GM20431 (cell line): ENCODE measurements at regions not wholly inside any gene's neighbourhood (a gene's known extent, or its start where the extent isn't known, plus 50 kb on each side); places are given as distances from the start of the nearest gene placed in this dataset.

Experiments used
- in situ Hi-C: fragments of 300-500 bp; cut with MseI, MboI; formaldehyde crosslinking; loops from one replicate; pipeline ENCODE4 v1.15.0; 2020; ENCODE audit warnings: low sequenced_read_pairs; ENCODE audit not compliant: unreplicated experiment

DNA sequence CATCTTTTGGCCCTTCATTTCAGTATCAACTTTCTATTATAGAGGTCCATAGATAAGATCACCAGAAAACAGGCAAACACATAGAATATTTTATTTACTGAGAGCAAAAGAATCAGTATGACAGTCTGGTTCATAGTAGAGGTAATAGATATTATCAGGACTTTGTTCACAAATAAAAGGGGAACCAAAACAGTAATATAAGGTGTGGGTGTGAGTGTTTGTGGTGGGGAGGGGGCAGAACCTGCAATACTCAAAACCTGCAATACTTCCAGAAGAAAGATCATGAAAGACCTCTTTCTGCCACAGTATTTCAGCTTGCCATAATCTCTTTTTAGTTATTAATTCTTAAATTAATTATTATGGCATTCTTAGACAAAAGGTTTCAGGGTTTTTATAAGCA, 578.7 kb upstream of the SLITRK1 start:
- in situ Hi-C loops = no loop called here

DNA sequence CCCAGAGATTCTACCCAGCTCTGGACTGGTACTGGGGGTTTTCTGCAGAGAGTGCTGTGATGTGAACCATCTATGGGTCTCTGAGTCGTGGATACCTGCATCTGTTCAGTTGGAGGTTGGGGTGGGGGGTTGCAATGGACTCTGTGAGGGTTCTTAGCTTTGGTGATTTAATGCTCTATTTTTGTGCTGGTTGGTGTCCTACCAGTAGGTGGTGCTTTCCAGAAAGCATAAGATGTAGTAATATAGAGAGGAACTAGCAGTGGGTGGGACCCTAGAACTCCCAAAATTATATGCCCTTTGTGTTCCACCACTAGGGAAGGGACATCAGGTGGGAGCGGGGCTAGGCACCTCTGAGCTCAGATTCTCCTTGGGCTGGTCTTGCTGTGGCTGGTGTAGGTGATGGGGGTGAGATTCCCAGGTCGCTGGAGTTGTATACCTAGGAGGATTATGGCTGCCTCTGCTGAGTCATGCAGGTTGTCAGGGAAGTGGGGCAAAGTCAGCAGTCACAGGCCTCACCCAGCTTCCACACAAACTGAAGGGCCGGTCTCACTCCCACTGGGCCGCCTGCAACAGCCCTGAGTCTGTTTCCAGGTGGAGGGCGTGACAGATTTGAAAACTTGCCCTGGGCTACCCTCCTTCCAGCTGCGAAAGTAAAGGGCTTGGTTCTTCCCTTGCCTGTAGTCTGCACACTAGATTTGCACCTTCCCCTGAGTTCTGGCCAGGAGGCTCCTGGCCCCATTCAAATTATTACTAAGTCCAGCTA, 573.0 kb upstream of the SLITRK1 start:
- in situ Hi-C loops = no loop called here

DNA sequence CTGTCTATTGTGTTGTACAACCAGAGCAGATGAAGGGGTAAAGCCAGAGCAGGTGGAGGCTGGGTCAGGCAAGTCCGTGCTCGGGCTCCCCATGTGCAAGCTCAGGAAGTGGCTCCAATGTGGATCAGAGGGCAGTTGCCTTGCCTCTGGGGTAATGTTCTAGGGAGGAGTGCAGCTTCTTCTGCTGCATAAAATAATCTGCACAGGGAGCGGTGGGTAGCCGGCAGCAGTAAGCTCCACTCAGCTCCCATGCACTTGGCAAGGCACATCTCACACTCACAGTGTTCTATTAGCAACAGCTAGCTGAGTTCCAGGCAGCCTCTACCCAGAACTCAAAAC, 565.3 kb upstream of the SLITRK1 start:
- in situ Hi-C loops = no loop called here

DNA sequence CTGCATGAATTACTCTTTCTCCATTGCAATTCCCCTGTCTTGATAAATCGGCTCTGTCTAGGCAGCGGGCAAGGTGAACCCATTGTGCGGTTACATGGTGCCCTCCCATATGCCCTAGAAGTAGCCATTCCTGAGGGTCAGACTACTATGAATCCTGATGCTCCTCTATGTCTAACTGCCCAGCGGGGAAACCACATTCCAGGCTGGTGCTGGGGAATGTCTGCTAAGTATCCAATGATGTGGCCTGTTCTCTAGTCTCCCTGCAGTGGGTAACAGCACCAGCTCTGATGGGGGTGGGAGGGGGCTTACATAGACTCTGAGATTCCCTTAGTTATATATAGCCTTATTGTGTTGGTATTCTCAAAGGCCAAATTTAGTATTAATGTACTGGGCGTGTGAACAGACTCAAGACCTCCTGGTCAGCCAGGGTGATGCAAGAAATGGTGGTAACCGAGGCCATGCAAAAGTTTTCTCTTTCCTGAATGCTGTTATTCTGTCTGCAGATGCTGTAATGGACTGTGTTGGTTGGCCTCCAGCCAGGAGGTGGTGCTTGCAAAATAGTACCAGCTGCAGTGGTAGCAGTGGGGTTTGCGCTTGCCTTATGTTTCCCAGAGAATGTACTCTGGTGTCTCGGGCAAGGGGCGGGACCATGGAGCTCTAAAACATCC, 564.8 kb upstream of the SLITRK1 start:
- in situ Hi-C loops = no loop called here

DNA sequence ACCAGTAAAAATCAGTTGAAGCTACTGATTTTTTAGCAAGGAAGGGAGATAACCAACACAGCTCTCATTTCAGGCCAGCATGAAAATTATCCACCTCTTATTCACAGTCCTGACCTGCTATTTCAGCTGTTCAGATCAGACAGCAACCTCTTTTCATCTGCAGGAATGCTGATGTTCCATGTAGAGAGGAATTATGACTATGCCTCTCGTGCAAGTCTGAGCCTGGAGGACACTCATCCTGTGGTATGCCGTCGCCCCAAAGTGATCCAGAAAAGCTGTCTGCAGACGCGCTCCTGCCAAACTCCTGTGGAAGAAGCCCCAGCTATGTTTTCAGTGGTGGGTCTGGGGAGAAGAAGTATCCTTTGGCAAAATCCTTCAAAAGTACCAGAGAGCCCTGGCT, 563.5 kb upstream of the SLITRK1 start:
- in situ Hi-C loops = no loop called here

DNA sequence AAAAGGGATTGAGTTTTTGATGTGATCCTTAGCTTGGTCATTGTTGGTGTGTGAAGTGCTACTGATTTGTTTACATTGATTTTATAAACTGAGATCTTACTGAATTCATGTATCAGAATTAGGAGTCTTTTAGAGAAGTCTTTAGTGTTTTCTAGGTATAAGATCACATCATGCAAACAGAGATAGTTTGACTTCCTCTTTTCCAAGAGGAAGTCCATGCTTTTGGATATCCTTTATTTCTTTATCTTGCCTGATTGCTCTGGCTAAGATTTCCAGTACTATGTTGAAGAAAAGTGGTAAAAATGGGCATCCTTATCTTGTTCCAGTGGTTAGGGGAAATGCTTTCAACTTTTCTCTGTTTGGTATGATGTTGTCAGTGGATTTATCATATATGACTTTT, 561.2 kb upstream of the SLITRK1 start:
- in situ Hi-C loops = no loop called here

DNA sequence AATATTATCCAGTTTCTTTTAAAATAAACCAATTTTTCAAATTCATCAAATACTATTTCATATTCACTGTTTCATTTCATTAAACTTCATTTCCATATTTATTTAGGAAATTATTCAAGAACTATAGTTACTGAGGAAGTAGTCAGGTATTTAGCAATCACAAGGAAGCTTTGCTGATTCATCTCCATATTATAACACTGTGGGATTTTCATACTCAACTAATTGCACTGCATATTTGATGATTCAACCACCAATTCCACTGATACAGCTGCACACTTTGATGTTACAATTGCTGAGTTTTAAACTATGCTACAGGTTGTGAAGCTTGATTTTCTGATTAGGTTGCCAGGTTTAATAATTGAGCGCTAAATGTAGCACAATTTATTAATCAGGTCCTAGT, 556.8 kb upstream of the SLITRK1 start:
- in situ Hi-C loops = no loop called here

DNA sequence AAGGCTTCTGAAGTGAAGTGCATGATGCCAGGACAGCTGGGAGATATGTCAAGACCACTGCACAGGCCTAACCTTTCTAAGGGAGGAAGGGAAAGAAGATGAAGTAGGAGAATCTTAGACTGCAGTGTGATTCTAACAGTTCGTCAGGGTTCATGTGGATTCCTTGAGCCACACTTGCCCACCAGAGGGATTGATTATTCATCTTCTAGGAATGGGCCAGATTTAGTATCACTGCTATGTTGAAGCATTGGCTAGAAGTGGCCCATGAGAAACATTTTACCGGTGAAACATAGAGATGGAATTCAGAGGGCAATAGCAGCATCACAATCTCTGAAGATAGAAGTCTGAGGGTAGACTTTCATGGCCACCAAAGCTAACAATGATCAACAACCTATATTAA, 550.8 kb upstream of the SLITRK1 start:
- in situ Hi-C loops = no loop called here

DNA sequence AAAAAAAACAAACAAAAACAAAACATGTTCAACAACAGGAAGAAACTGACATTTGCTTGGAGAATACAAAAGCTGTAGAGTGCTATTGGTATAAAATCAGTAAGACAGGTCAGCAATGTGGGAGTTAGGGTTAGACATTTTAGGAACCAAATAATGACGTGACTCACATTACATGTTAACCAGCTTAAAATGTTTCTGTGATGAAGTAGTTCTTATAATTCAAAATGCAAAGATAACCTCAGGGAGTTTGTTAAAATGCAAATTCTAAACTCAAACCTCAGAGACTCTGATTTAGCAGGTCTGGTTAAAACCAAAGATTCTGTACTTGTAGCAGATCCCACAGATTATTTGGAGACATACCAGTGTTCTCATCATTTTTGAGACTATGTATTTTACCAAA, 549.4 kb upstream of the SLITRK1 start:
- in situ Hi-C loops = no loop called here

DNA sequence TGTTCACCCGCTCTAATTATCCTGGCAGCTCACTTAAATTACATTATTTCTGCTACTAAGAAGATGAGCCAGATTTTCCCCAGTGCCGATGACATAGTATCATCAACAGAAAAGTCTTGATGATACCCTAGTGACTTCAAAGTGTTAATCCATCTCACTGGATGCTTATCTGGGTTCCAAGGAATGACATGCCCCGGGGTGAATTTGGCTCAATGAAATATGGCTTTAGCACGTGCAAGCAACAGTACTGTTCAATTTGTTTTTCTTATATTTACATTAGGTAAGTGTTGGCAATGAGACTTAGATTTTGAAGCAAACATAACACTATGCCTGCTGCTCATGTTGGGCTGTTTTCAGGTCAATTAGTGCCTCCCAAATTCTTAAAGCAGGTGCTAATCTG, 548.2 kb upstream of the SLITRK1 start:
- in situ Hi-C loops = no loop called here

DNA sequence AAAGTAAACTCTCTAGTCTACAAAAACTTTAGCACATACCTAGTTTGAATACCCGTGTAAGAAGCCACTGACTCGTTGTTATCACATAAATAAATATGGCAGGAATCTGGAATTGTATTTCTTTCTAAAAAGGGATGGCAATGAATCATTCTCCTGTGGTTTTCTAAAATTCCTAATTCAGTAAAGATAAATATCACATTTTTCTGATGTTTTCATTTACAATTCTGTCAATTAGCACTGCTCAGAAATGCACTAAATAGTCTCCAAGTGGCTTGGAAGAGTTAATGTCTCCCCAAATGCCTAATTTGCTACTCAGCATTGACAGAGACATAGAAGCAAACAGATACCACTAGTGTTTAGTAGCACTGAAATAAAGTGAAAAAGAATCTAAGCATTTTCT, 547.7 kb upstream of the SLITRK1 start:
- in situ Hi-C loops = no loop called here

DNA sequence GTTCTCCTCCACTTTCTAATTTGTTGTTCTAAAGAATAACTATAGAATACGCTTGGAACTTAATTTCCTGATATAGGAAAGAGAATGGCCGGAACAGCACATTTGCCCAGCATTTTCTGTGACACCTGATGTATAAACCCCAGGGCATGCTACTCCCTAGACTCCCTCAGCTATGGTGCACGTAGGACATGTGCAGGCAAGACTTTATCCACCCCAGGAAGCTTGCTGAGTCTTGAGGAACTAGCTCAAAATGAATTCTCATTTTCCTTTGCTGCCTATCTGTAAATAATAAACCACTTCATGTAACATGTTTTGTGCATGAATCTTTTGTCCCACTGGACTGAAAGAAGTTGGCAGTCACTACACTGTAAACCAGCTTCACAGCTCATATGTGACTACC, 535.8 kb upstream of the SLITRK1 start:
- in situ Hi-C loops = no loop called here

DNA sequence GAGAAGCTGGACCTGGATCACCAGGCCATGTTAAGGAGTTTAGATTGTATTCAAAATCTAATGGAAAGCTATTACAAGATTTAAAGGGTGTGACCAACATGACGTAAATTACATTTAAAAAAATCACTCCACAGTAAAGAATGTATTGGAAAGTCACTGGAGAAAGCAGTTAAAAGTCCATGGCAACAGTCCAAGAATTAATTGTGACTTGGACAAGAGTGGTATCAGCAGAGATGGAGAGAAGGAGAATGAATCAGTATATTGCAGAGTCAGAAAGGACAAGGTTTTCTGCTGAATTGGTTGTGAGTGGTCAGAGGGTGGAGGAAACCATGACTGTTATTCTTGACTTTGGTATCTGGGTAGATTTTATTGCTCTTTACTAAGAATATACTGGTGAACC, 535.1 kb upstream of the SLITRK1 start:
- in situ Hi-C loops = no loop called here

DNA sequence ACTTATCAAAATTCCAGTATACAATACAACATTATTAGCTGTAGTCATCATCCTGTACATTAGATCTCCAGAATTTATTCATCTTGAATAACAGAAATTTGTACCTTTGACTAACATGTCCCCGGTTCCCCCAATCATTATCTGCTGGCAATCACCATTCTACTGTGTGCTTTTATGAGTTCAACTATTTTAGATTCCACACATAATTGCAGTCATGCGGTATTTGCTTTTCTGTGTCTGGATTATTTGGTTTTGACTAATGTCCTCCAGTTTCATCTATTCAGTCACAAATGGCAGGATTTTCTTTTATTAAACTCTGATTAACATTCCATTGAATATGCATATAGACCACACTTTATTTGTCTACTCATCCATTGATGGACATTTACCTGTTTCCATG, 530.7 kb upstream of the SLITRK1 start:
- in situ Hi-C loops = no loop called here

DNA sequence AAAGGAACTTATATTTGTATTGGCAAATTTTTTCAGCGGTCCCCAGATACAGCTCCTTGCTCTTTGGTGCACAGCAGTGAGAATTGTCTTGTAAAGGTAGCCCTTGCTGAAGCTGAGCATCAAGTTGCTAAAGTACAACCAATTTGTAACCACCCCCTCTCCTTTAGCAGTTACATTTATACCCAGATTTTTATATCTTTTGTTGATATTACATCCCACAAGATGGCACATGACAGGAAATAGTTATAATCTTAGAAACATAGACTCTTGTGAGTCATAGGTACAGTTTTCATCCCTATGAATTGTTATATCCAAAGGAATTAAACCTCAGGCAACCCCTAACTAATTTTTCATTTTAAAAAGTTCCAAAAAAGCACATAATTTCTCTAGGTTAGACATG, 523.0 kb upstream of the SLITRK1 start:
- in situ Hi-C loops = no loop called here

DNA sequence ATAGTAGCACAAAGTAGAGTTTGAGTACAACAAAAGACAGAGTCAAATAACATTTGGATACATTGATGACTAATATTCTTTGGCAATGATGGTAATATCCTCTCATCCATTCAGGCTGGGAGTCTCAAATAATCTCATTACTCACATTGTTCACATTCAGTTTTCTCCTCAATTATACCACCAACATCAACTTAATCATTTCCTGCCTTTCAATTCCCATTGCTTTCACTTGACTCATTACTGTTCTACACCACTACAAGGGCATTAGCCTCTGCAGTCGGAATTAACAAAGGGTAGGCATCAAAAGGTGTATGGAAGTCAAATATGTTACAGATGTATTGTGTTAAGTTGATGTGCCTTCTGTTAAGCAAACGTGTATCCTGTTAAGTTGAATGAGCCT, 518.4 kb upstream of the SLITRK1 start:
- in situ Hi-C loops = no loop called here

DNA sequence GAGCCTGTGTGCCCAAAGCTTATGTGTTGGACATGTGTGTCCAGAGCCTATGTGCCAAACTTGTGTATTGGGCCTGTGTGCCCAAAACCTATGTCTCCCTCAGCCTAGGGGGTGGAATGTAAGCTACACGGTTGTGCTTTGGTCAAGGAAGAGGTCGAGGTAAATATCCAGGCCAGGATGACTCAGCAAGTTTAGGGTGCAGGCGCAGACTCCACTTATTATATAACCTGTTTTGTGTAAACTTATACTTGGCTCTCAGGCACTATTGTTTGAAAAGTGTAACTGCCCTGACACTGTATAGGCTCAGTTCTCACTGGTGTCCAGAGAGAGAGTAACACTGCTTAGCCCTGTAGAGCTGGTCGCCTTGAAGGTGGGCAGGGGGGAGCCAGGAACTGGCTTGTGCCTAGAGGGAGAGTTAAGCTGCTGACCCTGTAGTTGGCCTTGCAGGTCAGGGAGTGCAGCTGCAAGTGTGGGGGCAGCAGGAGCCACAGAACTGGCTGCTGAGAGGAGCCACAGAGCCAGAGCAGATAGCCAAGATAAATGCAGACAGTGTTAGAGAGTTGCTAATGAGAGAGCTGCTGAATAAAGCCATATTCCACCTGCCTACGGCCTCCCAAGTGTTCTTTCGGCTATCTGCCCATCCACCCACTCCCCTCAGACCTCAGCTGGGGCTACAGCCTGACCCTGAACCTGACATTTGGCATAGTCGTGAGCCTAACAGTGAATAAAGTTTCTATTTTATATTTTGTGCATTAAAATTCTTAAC, 517.2 kb upstream of the SLITRK1 start:
- in situ Hi-C loops = no loop called here

DNA sequence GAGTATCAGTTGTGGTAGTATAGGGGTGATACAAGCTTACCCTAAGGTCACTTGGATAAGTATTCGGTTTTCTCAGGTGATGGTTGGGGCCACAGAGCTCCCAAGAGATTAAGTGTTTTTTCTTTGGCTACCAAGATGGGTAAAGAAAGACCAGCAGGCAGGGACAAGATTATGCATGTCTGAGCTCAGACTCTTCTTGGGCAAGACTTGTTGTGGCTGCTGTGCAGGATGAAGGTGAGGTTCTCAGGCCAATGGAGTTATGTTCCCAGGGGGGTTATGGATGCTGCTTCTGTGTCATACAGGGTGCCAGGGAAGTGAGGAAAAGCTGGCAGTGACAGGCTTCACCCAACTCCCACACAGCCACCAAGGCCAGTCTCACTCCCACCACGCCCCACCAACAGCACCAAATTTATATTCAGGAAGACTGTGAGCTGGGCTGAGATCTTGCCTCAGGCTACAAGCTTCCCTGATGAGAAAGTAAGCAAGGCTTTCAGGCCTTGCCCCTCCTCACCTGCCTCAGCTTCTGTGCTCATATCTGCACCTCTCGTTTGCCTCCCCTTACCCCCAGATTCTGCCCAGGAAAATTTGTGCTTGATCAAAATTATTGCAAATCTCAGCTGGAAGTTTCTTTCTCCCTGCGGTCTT, 511.8 kb upstream of the SLITRK1 start:
- in situ Hi-C loops = no loop called here

DNA sequence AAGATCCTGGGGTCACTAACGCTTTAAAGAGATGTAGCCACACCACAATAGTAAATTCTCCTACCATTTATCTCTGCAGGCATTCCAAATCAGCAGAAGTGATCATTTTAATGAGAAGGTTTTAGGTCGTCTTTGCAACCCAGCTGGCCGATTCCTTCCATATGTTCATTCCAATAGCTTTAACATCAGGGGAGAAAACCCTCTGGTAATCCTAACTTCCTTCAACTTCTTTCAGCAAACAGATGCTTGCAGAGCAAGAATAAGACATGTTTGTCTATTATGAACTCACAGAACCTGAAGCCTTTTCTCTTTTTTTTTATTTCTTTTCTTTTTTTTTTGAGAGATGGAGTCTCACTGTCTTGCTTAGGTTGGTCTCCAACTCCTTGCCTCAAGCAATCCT, 498.6 kb upstream of the SLITRK1 start:
- in situ Hi-C loops = no loop called here

DNA sequence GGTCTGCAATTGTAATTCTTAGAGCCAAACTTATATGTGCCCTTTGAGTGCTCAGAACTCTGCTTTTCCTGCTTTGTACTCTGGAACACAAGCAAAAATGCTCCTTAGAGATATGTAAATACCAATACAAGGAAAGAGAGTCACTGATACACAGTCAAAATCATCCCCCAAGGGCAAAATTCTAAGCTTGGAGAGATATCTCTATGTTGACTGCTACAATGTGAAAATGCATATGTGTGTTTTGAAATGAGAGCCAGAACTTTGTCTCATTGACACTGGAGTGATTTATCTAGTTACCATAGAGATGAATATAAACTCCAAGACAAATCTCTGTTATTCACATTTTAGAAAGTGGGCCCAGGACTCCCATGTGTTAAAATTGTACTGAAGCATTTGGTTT, 494.8 kb upstream of the SLITRK1 start:
- in situ Hi-C loops = no loop called here

DNA sequence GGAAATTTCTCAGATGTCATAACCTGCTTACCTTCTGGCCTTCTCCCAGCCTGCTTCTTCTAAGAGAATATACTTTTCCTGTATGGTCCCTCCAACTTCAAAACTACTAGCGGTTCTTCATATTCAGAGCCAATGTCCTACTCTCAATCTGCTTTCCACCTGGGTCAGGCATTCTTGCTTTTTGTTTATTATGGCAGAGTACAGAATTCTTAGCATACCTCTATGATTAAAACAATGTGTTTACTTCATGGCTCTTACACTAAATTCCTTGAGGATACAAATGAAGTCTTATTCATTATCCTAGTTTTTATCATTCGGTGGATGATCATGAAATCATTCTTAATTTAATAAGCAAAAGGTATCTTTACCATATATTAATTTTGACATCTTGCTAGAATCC, 484.2 kb upstream of the SLITRK1 start:
- in situ Hi-C loops = no loop called here
